GM12873 (cell line): ENCODE measurements at regions not wholly inside any gene's neighbourhood (a gene's known extent, or its start where the extent isn't known, plus 50 kb on each side); places are given as distances from the start of the nearest gene placed in this dataset.

ENCODE experiments used
- TF ChIP-seq, protein P1 (sequence below): IDR thresholded peaks from 2 replicates; pipeline ENCODE4 v1.5.1; 2012; ENCODE audit warnings: low read depth, mild to moderate bottlenecking, moderate library complexity, low read length, control low read depth; ENCODE audit not compliant: insufficient read depth; ENCODE audit errors: missing control alignments

DNA sequence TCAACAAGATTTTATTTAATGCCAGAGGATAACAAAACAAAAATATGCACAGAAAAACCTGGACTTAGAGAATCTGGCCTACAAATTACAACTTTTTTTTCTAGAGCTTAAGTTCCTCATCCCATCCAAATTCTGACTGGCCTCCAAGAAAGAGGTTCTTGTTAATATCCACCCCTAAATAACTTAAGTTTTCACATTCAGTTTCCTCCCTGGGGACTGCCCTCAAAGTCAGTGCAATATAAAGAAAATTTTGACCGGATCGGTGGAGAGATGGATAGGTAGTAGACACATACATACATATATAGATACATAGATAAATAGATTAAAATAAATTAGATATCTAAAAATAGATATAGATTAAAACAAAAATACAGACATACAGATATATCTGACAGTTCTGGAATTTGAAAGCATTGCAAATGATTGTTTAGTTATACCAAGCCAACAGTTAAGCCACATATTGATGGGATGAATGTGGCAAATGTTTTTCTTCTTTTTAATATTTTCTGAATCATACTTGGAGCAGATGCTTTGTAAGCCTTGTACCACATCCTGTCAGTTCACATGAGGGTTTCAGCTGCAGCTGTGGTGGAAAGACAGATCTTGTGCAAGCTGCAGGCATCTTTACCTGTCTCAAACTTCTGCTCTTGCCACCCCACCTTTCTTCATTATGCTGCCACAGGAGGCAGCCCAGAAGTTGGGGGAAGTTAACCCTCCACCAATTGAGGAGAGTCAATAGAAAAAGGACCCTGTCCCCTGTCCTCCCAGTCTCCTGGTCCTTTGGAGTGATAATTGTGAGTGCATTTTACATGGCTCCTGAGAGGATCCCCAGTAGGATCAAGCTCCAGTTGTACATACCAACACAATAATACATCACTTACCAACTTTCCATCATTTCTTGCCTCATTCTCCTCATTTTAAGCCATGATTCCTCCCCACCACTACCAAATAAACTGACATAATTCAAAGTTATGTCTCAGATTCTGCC, 58.5 kb upstream of the PRDM8 start:
- TF ChIP-seq, protein P1, sequence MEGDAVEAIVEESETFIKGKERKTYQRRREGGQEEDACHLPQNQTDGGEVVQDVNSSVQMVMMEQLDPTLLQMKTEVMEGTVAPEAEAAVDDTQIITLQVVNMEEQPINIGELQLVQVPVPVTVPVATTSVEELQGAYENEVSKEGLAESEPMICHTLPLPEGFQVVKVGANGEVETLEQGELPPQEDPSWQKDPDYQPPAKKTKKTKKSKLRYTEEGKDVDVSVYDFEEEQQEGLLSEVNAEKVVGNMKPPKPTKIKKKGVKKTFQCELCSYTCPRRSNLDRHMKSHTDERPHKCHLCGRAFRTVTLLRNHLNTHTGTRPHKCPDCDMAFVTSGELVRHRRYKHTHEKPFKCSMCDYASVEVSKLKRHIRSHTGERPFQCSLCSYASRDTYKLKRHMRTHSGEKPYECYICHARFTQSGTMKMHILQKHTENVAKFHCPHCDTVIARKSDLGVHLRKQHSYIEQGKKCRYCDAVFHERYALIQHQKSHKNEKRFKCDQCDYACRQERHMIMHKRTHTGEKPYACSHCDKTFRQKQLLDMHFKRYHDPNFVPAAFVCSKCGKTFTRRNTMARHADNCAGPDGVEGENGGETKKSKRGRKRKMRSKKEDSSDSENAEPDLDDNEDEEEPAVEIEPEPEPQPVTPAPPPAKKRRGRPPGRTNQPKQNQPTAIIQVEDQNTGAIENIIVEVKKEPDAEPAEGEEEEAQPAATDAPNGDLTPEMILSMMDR = no peak

DNA sequence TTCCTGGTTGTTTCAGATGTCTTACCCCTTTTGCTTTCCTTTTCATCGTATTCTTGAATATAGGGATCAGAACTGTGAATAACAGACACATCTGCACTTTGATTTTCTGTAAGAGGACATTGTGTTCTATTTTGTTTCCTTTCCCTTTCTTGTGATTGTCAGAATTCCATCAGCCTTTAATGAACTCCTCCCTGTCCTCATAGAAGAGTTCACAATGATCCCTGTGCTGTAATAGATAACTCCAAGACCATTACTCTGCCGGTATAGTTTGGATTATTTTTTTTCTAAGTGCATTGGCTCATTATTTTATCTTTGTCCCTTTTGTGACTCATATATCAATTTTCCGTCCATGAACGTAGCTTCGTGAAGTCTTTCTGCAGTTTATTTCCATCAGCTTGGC, 59.7 kb upstream of the PRDM8 start:
- TF ChIP-seq, protein P1 = no peak

DNA sequence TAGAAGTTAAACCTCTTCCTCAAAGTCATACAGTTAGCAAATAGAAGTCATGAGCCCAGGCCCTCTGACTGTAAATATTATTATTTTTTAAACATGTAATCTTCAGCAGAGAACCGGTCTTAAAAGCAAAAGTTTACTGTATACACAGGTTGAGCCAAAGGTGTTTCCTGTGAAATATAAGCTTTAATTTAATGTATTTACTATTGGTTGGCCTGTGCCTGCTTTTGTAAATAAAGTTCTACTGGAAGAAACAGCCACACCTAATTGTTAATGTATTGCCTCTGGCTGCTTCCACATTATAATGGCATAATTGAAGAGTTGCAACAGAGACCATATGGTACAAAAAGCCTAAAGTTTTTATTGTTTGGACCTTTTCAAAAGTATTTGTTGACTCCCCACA, 61.0 kb upstream of the PRDM8 start:
- TF ChIP-seq, protein P1 = no peak

DNA sequence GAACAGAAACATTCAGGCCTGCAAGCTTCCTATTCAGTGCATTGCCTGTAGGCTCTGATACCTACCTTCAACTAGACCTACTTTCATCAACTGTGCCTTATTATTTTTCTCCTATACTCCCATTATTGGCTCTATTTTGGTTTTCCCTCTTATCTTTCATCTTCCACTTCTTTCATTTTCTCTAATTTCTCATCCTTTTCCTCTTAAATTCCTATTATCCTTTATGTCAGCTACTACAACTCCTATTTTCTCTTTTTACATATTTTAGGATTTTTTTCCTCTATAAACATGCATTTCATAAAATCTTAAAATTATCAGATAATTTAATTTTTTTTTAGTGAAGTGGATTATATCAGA, 61.6 kb upstream of the PRDM8 start:
- TF ChIP-seq, protein P1 = no peak

DNA sequence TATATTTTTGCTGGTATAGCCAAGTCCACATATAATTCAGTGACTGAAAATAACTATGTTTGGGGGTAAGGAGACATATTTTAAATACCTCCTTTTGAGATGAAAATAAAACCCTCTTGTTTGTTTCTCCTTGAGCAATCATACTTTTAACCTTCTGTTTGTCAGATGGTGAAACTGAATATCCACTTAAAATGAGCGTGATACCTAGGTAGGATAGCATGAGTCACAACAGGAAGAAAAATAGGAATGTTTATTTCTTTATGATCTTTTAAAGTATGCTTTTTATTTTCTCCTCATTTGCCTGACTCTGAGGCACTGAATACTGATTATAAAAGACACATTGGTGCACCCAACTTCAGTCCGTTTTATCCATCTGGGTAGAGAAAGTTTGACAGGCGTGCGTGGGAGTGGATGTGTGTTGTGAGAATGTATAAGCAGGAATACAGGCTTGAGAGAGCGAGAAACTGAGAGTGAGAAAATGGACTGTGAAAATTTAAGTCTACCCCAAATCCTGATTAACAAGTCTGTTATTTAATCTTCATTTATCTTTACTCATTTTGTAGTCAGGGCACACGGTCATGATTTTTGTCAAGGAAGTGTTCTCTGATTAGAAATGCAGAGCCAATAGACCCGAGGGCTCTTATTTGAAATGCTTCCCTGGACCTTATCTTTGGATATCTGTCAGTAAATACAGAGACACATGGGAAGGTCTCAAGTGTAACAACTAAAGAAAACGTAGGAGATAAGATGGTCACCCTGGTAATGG, 62.1 kb upstream of the ANTXR2 start:
- TF ChIP-seq, protein P1 = no peak

DNA sequence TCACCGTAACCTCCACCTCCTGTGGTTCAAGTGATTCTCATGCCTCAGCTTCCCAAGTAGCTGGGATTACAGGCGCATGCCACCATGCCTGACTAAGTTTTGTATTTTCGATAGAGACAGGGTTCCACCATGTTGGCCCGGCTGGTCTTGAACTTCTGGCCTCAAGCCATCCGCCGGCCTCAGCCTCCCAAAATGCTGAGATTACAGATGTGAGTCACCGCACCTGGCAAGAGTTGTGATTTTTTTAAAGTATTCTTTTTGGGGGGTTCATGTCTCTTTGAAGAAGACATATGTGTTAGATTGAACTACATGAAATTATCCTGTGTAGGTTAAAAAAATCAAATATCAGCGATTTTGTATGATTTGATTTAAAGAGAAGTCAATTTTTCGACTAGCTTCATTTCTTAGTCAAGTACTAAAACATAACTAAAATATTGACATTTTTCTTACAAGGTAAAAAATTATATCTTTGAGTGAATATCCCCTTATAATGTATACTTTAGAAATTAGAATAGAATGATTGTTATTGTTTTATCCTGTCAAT, 60.3 kb upstream of the ANTXR2 start:
- TF ChIP-seq, protein P1 = no peak

DNA sequence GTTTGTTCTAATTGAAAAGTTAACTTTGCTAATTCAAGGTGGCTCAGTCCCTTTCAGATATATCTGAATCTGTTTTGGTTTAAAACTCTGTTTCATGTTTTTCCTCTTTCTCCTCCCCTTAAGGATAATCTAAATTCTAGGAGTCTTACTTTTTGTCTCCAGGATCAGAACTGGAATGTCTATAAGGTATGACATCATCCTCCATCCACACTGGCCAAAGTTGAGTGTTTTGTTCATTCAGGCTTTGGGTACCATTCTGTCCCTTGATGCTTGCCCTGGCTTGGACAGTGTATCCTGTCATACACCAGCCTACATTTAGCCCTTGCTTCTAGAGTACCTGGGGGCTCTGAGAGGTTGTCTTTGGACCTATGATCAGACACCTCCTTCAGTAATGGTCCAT, 56.8 kb upstream of the ANTXR2 start:
- TF ChIP-seq, protein P1 = no peak
